UCSD-AML1 (cell line): ENCODE measurements at regions not wholly inside any gene's neighbourhood (a gene's known extent, or its start where the extent isn't known, plus 50 kb on each side); places are given as distances from the start of the nearest gene placed in this dataset.

Experiments
- DNase-seq: peaks from one replicate; lab custom pipeline; 2025; ENCODE audit not compliant: unreplicated experiment; lab: John Stamatoyannopoulos, UW

- DNase-seq, result no peak
Observed at GRCh38 chr19:5237190-5237780, 103.3 kb downstream of the PTPRS start.

- DNase-seq, result no peak
Observed at GRCh38 chr19:5235458-5236219, 105.0 kb downstream of the PTPRS start.

- DNase-seq, result no peak
Observed at GRCh38 chr19:5234412-5234811, 106.2 kb downstream of the PTPRS start.

GRCh38 chr19:5232798-5233505, 107.7 kb downstream of the PTPRS start:
- DNase-seq, result no peak

- no peak for DNase-seq
Observed at GRCh38 chr19:5231857-5232678, 108.5 kb downstream of the PTPRS start.

- no peak for DNase-seq
Observed at GRCh38 chr19:5230730-5231555, 109.7 kb downstream of the PTPRS start.

GRCh38 chr19:5229778-5230335, 110.8 kb downstream of the PTPRS start:
- no peak for DNase-seq

GRCh38 chr19:5228932-5229777, 111.5 kb downstream of the PTPRS start:
- DNase-seq, result no peak

- no peak for DNase-seq
Observed at GRCh38 chr19:5228490-5228889, 112.1 kb downstream of the PTPRS start.

- DNase-seq, result peak; percentile 15
Observed at GRCh38 chr19:5225486-5226345, 114.9 kb downstream of the PTPRS start.

GRCh38 chr19:5224480-5224879, 116.1 kb downstream of the PTPRS start:
- DNase-seq, result no peak

GRCh38 chr19:5222821-5223321, 117.7 kb downstream of the PTPRS start:
- DNase-seq, result no peak

GRCh38 chr19:5222178-5222577, 118.4 kb downstream of the PTPRS start:
- DNase-seq, result no peak

- no peak for DNase-seq
Observed at GRCh38 chr19:5220866-5221265, 119.7 kb downstream of the PTPRS start.

- DNase-seq, result no peak
Observed at GRCh38 chr19:5220361-5220760, 120.3 kb downstream of the PTPRS start.

- no peak for DNase-seq
Observed at GRCh38 chr19:5219551-5220304, 120.9 kb downstream of the PTPRS start.

GRCh38 chr19:5218963-5219530, 121.6 kb downstream of the PTPRS start:
- DNase-seq, result no peak
